Neuronal stem cell (in vitro differentiated cells): ENCODE measurements at regions not wholly inside any gene's neighbourhood (a gene's known extent, or its start where the extent isn't known, plus 50 kb on each side); places are given as distances from the start of the nearest gene placed in this dataset.

ENCODE experiments used
- DNase-seq: peaks from one replicate; pipeline ENCODE4 v3.0.0-alpha.2; 2013; ENCODE audit warnings: low spot score
- H2AFZ ChIP-seq: one replicate; pipeline ENCODE4 v1.6.1; 2013; ENCODE audit warnings: mild to moderate bottlenecking, low read length, inconsistent platforms
- H2AK5ac ChIP-seq: 2 replicates; pipeline ENCODE4 v1.6.1; 2013; ENCODE audit warnings: low read depth, mild to moderate bottlenecking, inconsistent platforms, low read length, moderate library complexity, mixed read lengths
- H2BK120ac ChIP-seq: 2 replicates; pipeline ENCODE4 v1.6.1; 2013; ENCODE audit warnings: low read depth, mild to moderate bottlenecking, inconsistent platforms, low read length, moderate library complexity, mixed read lengths
- H2BK12ac ChIP-seq: one replicate; pipeline ENCODE4 v1.6.1; 2013; ENCODE audit warnings: low read length, inconsistent platforms
- H2BK15ac ChIP-seq: 2 replicates; pipeline ENCODE4 v1.6.1; 2013; ENCODE audit warnings: mild to moderate bottlenecking, low read length, inconsistent platforms, mixed read lengths
- H2BK5ac ChIP-seq: one replicate; pipeline ENCODE4 v1.6.1; 2013; ENCODE audit warnings: inconsistent platforms, mild to moderate bottlenecking, low read length, moderate library complexity
- H3K14ac ChIP-seq: one replicate; pipeline ENCODE4 v1.6.1; 2013; ENCODE audit warnings: low read length, inconsistent platforms
- H3K18ac ChIP-seq: 2 replicates; pipeline ENCODE4 v1.6.1; 2013; ENCODE audit warnings: low read length, inconsistent platforms
- H3K23ac ChIP-seq: 2 replicates; pipeline ENCODE4 v1.6.1; 2013; ENCODE audit warnings: low read depth, mild to moderate bottlenecking, mixed read lengths, low read length, inconsistent platforms; ENCODE audit not compliant: poor library complexity
- H3K27ac ChIP-seq: replicated peaks from 3 replicates; pipeline ENCODE4 v1.5.1; 2013; ENCODE audit warnings: low read length, inconsistent platforms
- H3K27me3 ChIP-seq, 3 experiments: 2 replicates each; pipeline ENCODE4 v1.6.1; 2013; ENCODE audit warnings: low read length in 3 of 3, mild to moderate bottlenecking in 2 of 3, inconsistent platforms in 1 of 3, low read depth in 1 of 3, mixed read lengths in 1 of 3, moderate library complexity in 1 of 3; ENCODE audit not compliant: control insufficient read depth in 3 of 3, insufficient read depth in 3 of 3
- H3K36me3 ChIP-seq, 2 donors: replicated peaks in 1 of 2; 2 replicates each; pipeline ENCODE4 v1.6.1; 2013; ENCODE audit warnings: low read length in 2 of 2; ENCODE audit not compliant: control insufficient read depth in 2 of 2, insufficient read depth in 2 of 2
- H3K4ac ChIP-seq: 2 replicates; pipeline ENCODE4 v1.6.1; 2013; ENCODE audit warnings: inconsistent platforms, mild to moderate bottlenecking, low read length, moderate library complexity
- H3K4me1 ChIP-seq, 2 donors: 1 replicate in 1 of 2; 2 replicates in 1 of 2; pipeline ENCODE4 v1.6.1; 2013; ENCODE audit warnings: low read length in 2 of 2, low read depth in 1 of 2; ENCODE audit not compliant: control insufficient read depth in 2 of 2, insufficient read depth in 1 of 2
- H3K4me2 ChIP-seq: one replicate; pipeline ENCODE4 v1.6.1; 2013; ENCODE audit warnings: mild to moderate bottlenecking, low read length, inconsistent platforms; ENCODE audit not compliant: insufficient read depth, poor library complexity, severe bottlenecking
- H3K4me3 ChIP-seq, 2 donors: 2 replicates each; pipeline ENCODE4 v1.5.1; 2013; ENCODE audit warnings: low read length in 2 of 2, mild to moderate bottlenecking in 2 of 2, inconsistent platforms in 1 of 2, moderate library complexity in 1 of 2
- H3K79me1 ChIP-seq: one replicate; pipeline ENCODE4 v1.6.1; 2013; ENCODE audit warnings: low read depth, mild to moderate bottlenecking, inconsistent platforms, low read length, moderate library complexity
- H3K9ac ChIP-seq: one replicate; pipeline ENCODE4 v1.6.1; 2013; ENCODE audit warnings: mild to moderate bottlenecking, low read depth, low read length, inconsistent platforms; ENCODE audit not compliant: poor library complexity
- H3K9me3 ChIP-seq, 2 donors: replicated peaks in 1 of 2; 2 replicates each; pipeline versions ENCODE3 to v1.6.1; 2013; ENCODE audit warnings: low read length in 2 of 2, mild to moderate bottlenecking in 2 of 2, inconsistent platforms in 1 of 2, low read depth in 1 of 2, mixed read lengths in 1 of 2, moderate library complexity in 1 of 2; ENCODE audit not compliant: control insufficient read depth in 2 of 2, insufficient read depth in 1 of 2
- H4K8ac ChIP-seq: one replicate; pipeline ENCODE4 v1.6.1; 2013; ENCODE audit warnings: low read depth, mild to moderate bottlenecking, inconsistent platforms, low read length, moderate library complexity
- H4K91ac ChIP-seq: one replicate; pipeline ENCODE4 v1.6.1; 2013; ENCODE audit warnings: low read length, low read depth, mild to moderate bottlenecking, inconsistent platforms; ENCODE audit not compliant: poor library complexity
- WGBS, 2 donors: extraction: QIAGEN DNeasy Blood & Tissue Kit; methylation state at CpG; one replicate each; pipeline ENCODE4 v1.1.7; 2013; ENCODE audit warnings: missing lambda C conversion rate in 2 of 2, mixed read lengths in 1 of 2; ENCODE audit not compliant: insufficient read length in 2 of 2, insufficient replicate concordance in 1 of 2; ENCODE audit errors: extremely low coverage in 2 of 2; 5-methylcytosine and 5-hydroxymethylcytosine counted together

DNA sequence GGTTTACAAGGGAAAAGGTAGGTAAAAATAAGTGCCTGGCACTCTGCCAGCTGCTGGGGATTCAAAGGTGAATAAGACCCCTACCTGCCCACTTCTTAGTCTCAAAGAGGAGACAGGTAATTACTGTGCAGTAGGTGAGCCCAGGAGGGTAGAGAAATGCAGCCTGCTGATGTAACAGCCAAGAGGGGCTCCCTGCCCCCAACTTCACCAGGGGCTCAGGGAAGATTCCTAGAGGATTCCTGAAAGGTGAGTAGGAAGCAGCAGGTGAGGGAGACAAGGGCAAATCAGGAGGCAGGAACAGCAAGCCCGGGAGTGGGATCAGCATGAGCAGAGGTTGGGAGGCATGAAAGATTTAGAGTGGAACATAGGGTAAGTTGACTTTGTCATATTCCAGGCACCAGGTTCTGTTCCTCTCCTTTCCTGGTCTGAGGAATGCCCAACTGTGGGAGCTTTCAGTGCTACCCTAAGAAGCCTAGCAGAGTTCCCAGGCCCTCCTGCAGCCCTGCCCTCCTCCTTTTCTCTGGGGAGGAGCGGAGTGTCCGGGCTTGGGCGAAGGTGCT is 258.1 kb downstream of the LRFN2 start:
- no peak overlapping the region for H2BK15ac ChIP-seq
- H3K9me3 ChIP-seq = no peaks in the 10 kb centered on the region
- no peak overlapping the region for H3K4ac ChIP-seq
- no CpG with 5 or more reads among the region's 4 CpGs for WGBS, 2 donors
- H3K18ac ChIP-seq = no peak overlapping the region
- H2AK5ac ChIP-seq = no peak overlapping the region
- H3K79me1 ChIP-seq = no peaks in the 10 kb centered on the region
- no peak overlapping the region for H3K4me3 ChIP-seq
- H4K8ac ChIP-seq = no peak overlapping the region
- no peak overlapping the region for H3K4me2 ChIP-seq
- no peak overlapping the region for H3K9ac ChIP-seq
- no peak for DNase-seq
- no peak overlapping the region for H2BK120ac ChIP-seq
- H3K23ac ChIP-seq = no peak overlapping the region
- peak overlapping the region; percentile 21 for H2BK5ac ChIP-seq
- H2AFZ ChIP-seq = no peak overlapping the region
- H3K36me3 ChIP-seq = no peaks in the 10 kb centered on the region
- peaks cover 0 to under 1% of the 10 kb centered on the region in 2 donors for H3K4me1 ChIP-seq
- H3K14ac ChIP-seq = peak overlapping the region; percentile 25
- H3K27ac ChIP-seq = no peak overlapping the region
- no peak overlapping the region for H2BK12ac ChIP-seq
- H3K27me3 ChIP-seq = peaks cover 0 to 3% (median 0%) of the 10 kb centered on the region in 3 experiments
- no peak overlapping the region for H4K91ac ChIP-seq

GRCh38 chr6:40328386-40328985 is 258.7 kb downstream of the LRFN2 start:
- H3K4me1 ChIP-seq = no peaks in the 10 kb centered on the region
- no peak overlapping the region for H3K4me2 ChIP-seq
- no peak overlapping the region for H4K91ac ChIP-seq
- peaks cover 0 to 3% (median 0%) of the 10 kb centered on the region in 3 experiments for H3K27me3 ChIP-seq
- H3K9ac ChIP-seq = no peak overlapping the region
- no peak overlapping the region for H3K18ac ChIP-seq
- no peak overlapping the region for H2BK12ac ChIP-seq
- WGBS, 2 donors = no CpG with 5 or more reads among the region's 12 CpGs
- H4K8ac ChIP-seq = no peak overlapping the region
- no peak overlapping the region for H2BK5ac ChIP-seq
- no peak for DNase-seq
- H2AFZ ChIP-seq = no peak overlapping the region
- H3K14ac ChIP-seq = no peak overlapping the region
- H3K9me3 ChIP-seq = no peaks in the 10 kb centered on the region
- H3K27ac ChIP-seq = no peak overlapping the region
- H2BK15ac ChIP-seq = no peak overlapping the region
- peak overlapping the region; percentile 6 for H2AK5ac ChIP-seq
- no peak overlapping the region for H3K4ac ChIP-seq
- H2BK120ac ChIP-seq = no peak overlapping the region
- H3K79me1 ChIP-seq = no peaks in the 10 kb centered on the region
- H3K36me3 ChIP-seq = no peaks in the 10 kb centered on the region
- H3K23ac ChIP-seq = no peak overlapping the region
- no peak overlapping the region for H3K4me3 ChIP-seq

- no peaks in the 10 kb centered on the region for H3K4me1 ChIP-seq
- WGBS, 2 donors = no CpG with 5 or more reads among the region's 3 CpGs
Measured at GRCh38 chr6:40326714-40327421, 260.3 kb downstream of the LRFN2 start.

GRCh38 chr6:40325791-40326190 is 261.4 kb downstream of the LRFN2 start:
- Histone ChIP-seq H2AK5ac (no peak overlapping the region), H3K4me2 (no peak overlapping the region), H2BK15ac (no peak overlapping the region), H2BK120ac (no peak overlapping the region), H3K27me3 (peaks cover 0 to 3% (median 0%) of the 10 kb centered on the region in 3 experiments), H3K23ac (no peak overlapping the region), H2BK12ac (no peak overlapping the region), H3K4me3 (no peak overlapping the region), H2AFZ (no peak overlapping the region), H3K14ac (no peak overlapping the region), H3K4ac (no peak overlapping the region), H3K18ac (no peak overlapping the region), H3K36me3 (no peaks in the 10 kb centered on the region), H2BK5ac (no peak overlapping the region), H3K79me1 (no peaks in the 10 kb centered on the region), H3K9me3 (no peaks in the 10 kb centered on the region), H3K27ac (no peak overlapping the region), H4K8ac (no peak overlapping the region), H3K9ac (no peak overlapping the region), H3K4me1 (no peaks in the 10 kb centered on the region), H4K91ac (no peak overlapping the region)
- WGBS, 2 donors = no CpG with 5 or more reads among the region's 3 CpGs
- no peak for DNase-seq

More at GRCh38 chr6:40326714-40327421, 260.3 kb downstream of the LRFN2 start:
- Histone ChIP-seq H3K27ac (no peak overlapping the region), H2AFZ (no peak overlapping the region), H3K4me2 (no peak overlapping the region), H3K9me3 (no peaks in the 10 kb centered on the region), H3K4me3 (no peak overlapping the region), H3K4ac (no peak overlapping the region), H2BK120ac (no peak overlapping the region), H3K23ac (no peak overlapping the region), H4K91ac (no peak overlapping the region), H3K9ac (no peak overlapping the region), H3K14ac (no peak overlapping the region), H2BK12ac (no peak overlapping the region), H3K79me1 (no peaks in the 10 kb centered on the region), H3K18ac (no peak overlapping the region), H2BK5ac (no peak overlapping the region), H3K27me3 (peaks cover 0 to 3% (median 0%) of the 10 kb centered on the region in 3 experiments), H2AK5ac (no peak overlapping the region), H4K8ac (no peak overlapping the region), H2BK15ac (no peak overlapping the region), H3K36me3 (no peaks in the 10 kb centered on the region)
- DNase-seq = no peak
